ENCODE measurements at regions not wholly inside any gene's neighbourhood (a gene's known extent, or its start where the extent isn't known, plus 50 kb on each side); places are given as distances from the start of the nearest gene placed in this dataset.

- Histone ChIP-seq H3K79me2 (ENCODE audit: insufficient read depth, low read length) (no peaks in the 10 kb centered on the region), H3K27ac (ENCODE audit: low read depth, low read length) (no peak overlapping the region), H3K9ac (ENCODE audit: low read length) (no peak overlapping the region), H3K36me3 (ENCODE audit: insufficient read depth, low read length) (no peaks in the 10 kb centered on the region), H3K27me3 (ENCODE audit: insufficient read depth, low read length) (peaks cover 18% of the 10 kb centered on the region), H2AFZ (ENCODE audit: low read depth, low read length) (no peak overlapping the region), H3K9me3 (ENCODE audit: insufficient read depth, low read depth, low read length) (no peaks in the 10 kb centered on the region), H3K4me1 (ENCODE audit: insufficient read depth, low read length) (peaks cover 3% of the 10 kb centered on the region), H3K4me3 (ENCODE audit: insufficient read depth, low read depth, low read length) (no peak overlapping the region), H4K20me1 (ENCODE audit: insufficient read depth, low read length) (no peaks in the 10 kb centered on the region), H3K4me2 (ENCODE audit: low read length) (no peak overlapping the region)
- no peak overlapping the region for H3K27ac Mint-ChIP-seq (ENCODE audit: unreplicated experiment)
- H3K9me3 Mint-ChIP-seq (ENCODE audit: unreplicated experiment), result peaks cover 2% of the 10 kb centered on the region
- TF ChIP-seq, protein P1, sequence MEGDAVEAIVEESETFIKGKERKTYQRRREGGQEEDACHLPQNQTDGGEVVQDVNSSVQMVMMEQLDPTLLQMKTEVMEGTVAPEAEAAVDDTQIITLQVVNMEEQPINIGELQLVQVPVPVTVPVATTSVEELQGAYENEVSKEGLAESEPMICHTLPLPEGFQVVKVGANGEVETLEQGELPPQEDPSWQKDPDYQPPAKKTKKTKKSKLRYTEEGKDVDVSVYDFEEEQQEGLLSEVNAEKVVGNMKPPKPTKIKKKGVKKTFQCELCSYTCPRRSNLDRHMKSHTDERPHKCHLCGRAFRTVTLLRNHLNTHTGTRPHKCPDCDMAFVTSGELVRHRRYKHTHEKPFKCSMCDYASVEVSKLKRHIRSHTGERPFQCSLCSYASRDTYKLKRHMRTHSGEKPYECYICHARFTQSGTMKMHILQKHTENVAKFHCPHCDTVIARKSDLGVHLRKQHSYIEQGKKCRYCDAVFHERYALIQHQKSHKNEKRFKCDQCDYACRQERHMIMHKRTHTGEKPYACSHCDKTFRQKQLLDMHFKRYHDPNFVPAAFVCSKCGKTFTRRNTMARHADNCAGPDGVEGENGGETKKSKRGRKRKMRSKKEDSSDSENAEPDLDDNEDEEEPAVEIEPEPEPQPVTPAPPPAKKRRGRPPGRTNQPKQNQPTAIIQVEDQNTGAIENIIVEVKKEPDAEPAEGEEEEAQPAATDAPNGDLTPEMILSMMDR (IDR thresholded peaks at IDR 0.05; ENCODE audit: insufficient read depth, low read depth, low read length), result no peak
- no peak for TF ChIP-seq EZH2 (IDR thresholded peaks at IDR 0.05; ENCODE audit: insufficient read depth, low read length)
- DNase-seq (ENCODE audit: low read depth) (no peak), FAIRE-seq (no peak)
- H3K36me3 Mint-ChIP-seq (ENCODE audit: low read depth, unreplicated experiment), result no peaks in the 10 kb centered on the region
- H3K4me1 Mint-ChIP-seq (ENCODE audit: low read depth, unreplicated experiment), result peaks cover 14% of the 10 kb centered on the region
- H3K4me3 Mint-ChIP-seq (ENCODE audit: unreplicated experiment), result no peak overlapping the region
- H3K27me3 Mint-ChIP-seq (ENCODE audit: low read depth, unreplicated experiment), result peaks cover 28% of the 10 kb centered on the region
These were observed 165.3 kb downstream of the SHQ1 start for GRCh38 chr3:72682936-72683452.

DNA sequence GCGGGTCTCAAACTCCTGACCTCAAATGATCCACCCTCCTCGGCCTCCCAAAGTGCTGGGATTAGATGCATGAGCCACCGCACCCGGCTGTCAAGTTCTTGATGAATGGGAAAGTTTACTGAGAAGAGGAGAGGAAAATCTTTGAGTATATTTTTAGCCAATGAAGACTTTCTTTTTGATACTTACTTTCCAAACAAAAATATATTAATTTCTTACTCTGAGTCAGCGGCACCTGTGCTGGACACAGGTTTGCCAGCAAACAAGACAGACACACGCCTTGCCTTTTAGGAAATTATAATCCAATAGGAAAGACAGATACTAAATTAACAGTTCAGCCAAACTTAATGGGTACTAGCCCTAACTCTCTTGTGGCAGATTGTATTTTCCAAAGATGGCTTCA, 166.6 kb downstream of the SHQ1 start:
- DNase-seq (ENCODE audit: low read depth), result no peak
- Mint-ChIP-seq H3K27me3 (ENCODE audit: low read depth, unreplicated experiment) (peaks cover 34% of the 10 kb centered on the region), H3K9me3 (ENCODE audit: unreplicated experiment) (peaks cover 2% of the 10 kb centered on the region), H3K4me1 (ENCODE audit: low read depth, unreplicated experiment) (peaks cover 14% of the 10 kb centered on the region), H3K36me3 (ENCODE audit: low read depth, unreplicated experiment) (no peaks in the 10 kb centered on the region), H3K4me3 (ENCODE audit: unreplicated experiment) (no peak overlapping the region), H3K27ac (ENCODE audit: unreplicated experiment) (no peak overlapping the region)
- Histone ChIP-seq H3K27me3 (ENCODE audit: insufficient read depth, low read length) (peaks cover 18% of the 10 kb centered on the region), H4K20me1 (ENCODE audit: insufficient read depth, low read length) (no peaks in the 10 kb centered on the region), H3K4me1 (ENCODE audit: insufficient read depth, low read length) (peaks cover 3% of the 10 kb centered on the region), H3K9me3 (ENCODE audit: insufficient read depth, low read depth, low read length) (peaks cover 3% of the 10 kb centered on the region), H3K79me2 (ENCODE audit: insufficient read depth, low read length) (no peaks in the 10 kb centered on the region), H3K36me3 (ENCODE audit: insufficient read depth, low read length) (no peaks in the 10 kb centered on the region), H3K9ac (ENCODE audit: low read length) (no peak overlapping the region), H3K27ac (ENCODE audit: low read depth, low read length) (no peak overlapping the region), H3K4me3 (ENCODE audit: insufficient read depth, low read depth, low read length) (no peak overlapping the region), H2AFZ (ENCODE audit: low read depth, low read length) (no peak overlapping the region), H3K4me2 (ENCODE audit: low read length) (no peak overlapping the region)
- TF ChIP-seq EZH2 (IDR thresholded peaks at IDR 0.05; ENCODE audit: insufficient read depth, low read length), result no peak
- TF ChIP-seq, protein P1 (IDR thresholded peaks at IDR 0.05; ENCODE audit: insufficient read depth, low read depth, low read length), result no peak
- no peak for FAIRE-seq

- no peaks in the 10 kb centered on the region for H3K36me3 ChIP-seq (ENCODE audit: insufficient read depth, low read length)
- H3K27ac Mint-ChIP-seq (ENCODE audit: unreplicated experiment), result no peak overlapping the region
- H3K36me3 Mint-ChIP-seq (ENCODE audit: low read depth, unreplicated experiment), result no peaks in the 10 kb centered on the region
- H3K9me3 Mint-ChIP-seq (ENCODE audit: unreplicated experiment), result peaks cover 3% of the 10 kb centered on the region
- no peak overlapping the region for H3K4me3 ChIP-seq (ENCODE audit: insufficient read depth, low read depth, low read length)
- no peaks in the 10 kb centered on the region for H3K79me2 ChIP-seq (ENCODE audit: insufficient read depth, low read length)
- H3K9me3 ChIP-seq (ENCODE audit: insufficient read depth, low read depth, low read length), result peaks cover 3% of the 10 kb centered on the region
- no peak for TF ChIP-seq EZH2 (IDR thresholded peaks at IDR 0.05; ENCODE audit: insufficient read depth, low read length)
- TF ChIP-seq, protein P1 (IDR thresholded peaks at IDR 0.05; ENCODE audit: insufficient read depth, low read depth, low read length), result no peak
- H3K27me3 Mint-ChIP-seq (ENCODE audit: low read depth, unreplicated experiment), result peaks cover 30% of the 10 kb centered on the region
- FAIRE-seq (no peak), DNase-seq (ENCODE audit: low read depth) (no peak)
- peaks cover 14% of the 10 kb centered on the region for H3K4me1 Mint-ChIP-seq (ENCODE audit: low read depth, unreplicated experiment)
- no peak overlapping the region for H3K27ac ChIP-seq (ENCODE audit: low read depth, low read length)
- H3K4me1 ChIP-seq (ENCODE audit: insufficient read depth, low read length), result peaks cover 3% of the 10 kb centered on the region
- no peak overlapping the region for H2AFZ ChIP-seq (ENCODE audit: low read depth, low read length)
- no peak overlapping the region for H3K4me2 ChIP-seq (ENCODE audit: low read length)
- H3K9ac ChIP-seq (ENCODE audit: low read length), result no peak overlapping the region
- peaks cover 18% of the 10 kb centered on the region for H3K27me3 ChIP-seq (ENCODE audit: insufficient read depth, low read length)
- no peak overlapping the region for H3K4me3 Mint-ChIP-seq (ENCODE audit: unreplicated experiment)
- H4K20me1 ChIP-seq (ENCODE audit: insufficient read depth, low read length), result no peaks in the 10 kb centered on the region
These were observed 167.5 kb downstream of the SHQ1 start for GRCh38 chr3:72680766-72681165.

All from astrocyte (in vitro differentiated cells and primary cell).